GM12878 (cell line): ENCODE measurements at regions not wholly inside any gene's neighbourhood (a gene's known extent, or its start where the extent isn't known, plus 50 kb on each side); places are given as distances from the start of the nearest gene placed in this dataset.

ENCODE experiments used
- ATF2 ChIP-seq: IDR thresholded peaks from 2 replicates; pipeline ENCODE4 v1.6.1; 2012; ENCODE audit warnings: low read length, inconsistent platforms
- CEBPB ChIP-seq, 2 experiments: fragments of 150-350 bp in 1 of 2; IDR thresholded peaks; 2 replicates each; pipeline ENCODE4 v1.6.1; 2012 to 2014; ENCODE audit warnings: low read depth in 2 of 2, low read length in 2 of 2, borderline replicate concordance in 1 of 2, inconsistent platforms in 1 of 2
- CHD2 ChIP-seq: IDR thresholded peaks from 2 replicates; pipeline ENCODE4 v1.6.1; 2011; ENCODE audit warnings: low read depth, low read length, improper control_type of control experiment, borderline replicate concordance
- CREM ChIP-seq: IDR thresholded peaks from 2 replicates; pipeline ENCODE4 v1.6.1; 2014; ENCODE audit warnings: antibody characterized with exemption, low read depth
- CUX1 ChIP-seq: IDR thresholded peaks from 2 replicates; pipeline ENCODE4 v1.6.1; 2012; ENCODE audit warnings: improper control_type of control experiment, low read depth, low read length; ENCODE audit not compliant: insufficient replicate concordance
- EGR1 ChIP-seq, 2 experiments: IDR thresholded peaks; 1 replicate in 1 of 2; 2 replicates in 1 of 2; pipeline ENCODE4 v1.6.1; 2011 to 2012; ENCODE audit warnings: low read depth in 2 of 2, low read length in 2 of 2, borderline replicate concordance in 1 of 2, mild to moderate bottlenecking in 1 of 2, moderate library complexity in 1 of 2
- FOXM1 ChIP-seq: IDR thresholded peaks from 2 replicates; pipeline ENCODE4 v1.6.1; 2012; ENCODE audit warnings: low read depth, mild to moderate bottlenecking, inconsistent platforms, low read length, moderate library complexity
- HCFC1 ChIP-seq: fragments of 150-350 bp; IDR thresholded peaks from 2 replicates; pipeline ENCODE4 v1.6.1; 2014; ENCODE audit warnings: low read length
- HDAC2 ChIP-seq: fragments of 200-600 bp; sonication (generic); IDR thresholded peaks from 2 replicates; pipeline ENCODE4 v1.6.1; 2017
- HDAC6 ChIP-seq: fragments of 200-600 bp; sonication (generic); IDR thresholded peaks from one replicate; pipeline ENCODE4 v1.8.0; 2017; ENCODE audit warnings: antibody characterized with exemption; ENCODE audit not compliant: unreplicated experiment
- IKZF1 ChIP-seq: fragments of 450-650 bp; conservative IDR thresholded peaks from 2 replicates; pipeline ENCODE4 v1.6.1; 2017; ENCODE audit warnings: antibody characterized with exemption, mild to moderate bottlenecking
- MAX ChIP-seq: IDR thresholded peaks from 2 replicates; pipeline ENCODE4 v1.6.1; 2012; ENCODE audit warnings: low read depth, low read length, improper control_type of control experiment
- PRDM15 ChIP-seq: fragments of 450-650 bp; formaldehyde crosslinking; IDR thresholded peaks from 2 replicates; pipeline ENCODE4 v1.4.0; 2020; ENCODE audit warnings: mild to moderate bottlenecking, moderate library complexity
- RAD51 ChIP-seq: fragments of 450-650 bp; IDR thresholded peaks from 2 replicates; pipeline ENCODE4 v1.6.1; 2016; ENCODE audit warnings: moderate library complexity, mild to moderate bottlenecking, inconsistent platforms
- SP1 ChIP-seq: IDR thresholded peaks from one replicate; pipeline ENCODE4 v1.6.1; 2011; ENCODE audit warnings: low read depth, low read length
- SRF ChIP-seq, 2 experiments: IDR thresholded peaks; 2 replicates each; pipeline ENCODE4 v1.6.1; 2011; ENCODE audit warnings: low read depth in 2 of 2, low read length in 2 of 2, mild to moderate bottlenecking in 1 of 2, moderate library complexity in 1 of 2
- SUPT20H ChIP-seq: IDR thresholded peaks from 2 replicates; pipeline ENCODE4 v1.6.1; 2011; ENCODE audit warnings: low read depth, mild to moderate bottlenecking, low read length, moderate library complexity, borderline replicate concordance; ENCODE audit not compliant: control insufficient read depth
- WRNIP1 ChIP-seq: IDR thresholded peaks from 2 replicates; pipeline ENCODE4 v1.6.1; 2011; ENCODE audit warnings: low read depth, low read length, improper control_type of control experiment, borderline replicate concordance
- YY1 ChIP-seq: IDR thresholded peaks from 2 replicates; pipeline ENCODE4 v1.6.1; 2011; ENCODE audit warnings: low read depth, mild to moderate bottlenecking, low read length
- ZSCAN29 ChIP-seq: fragments of 450-650 bp; IDR thresholded peaks from 2 replicates; pipeline ENCODE4 v1.6.1; 2017; ENCODE audit warnings: mild to moderate bottlenecking, moderate library complexity

- TF ChIP-seq ATF2 = no peak; the same call in 1 of the 2 replicates
- no peak for TF ChIP-seq ZSCAN29
- no peak for TF ChIP-seq EGR1 (IDR thresholded peaks at IDR 0.05; ENCODE audit: borderline replicate concordance in 1 of 2, low read depth in 2 of 2, low read length in 2 of 2)
- peak; percentile 78 for TF ChIP-seq SP1
- no peak; a peak in 1 of 4 replicates for TF ChIP-seq CEBPB (IDR thresholded peaks at IDR 0.05; ENCODE audit: borderline replicate concordance in 1 of 2, low read depth in 2 of 2, low read length in 2 of 2)
- TF ChIP-seq MAX = no peak
- TF ChIP-seq SRF (IDR thresholded peaks at IDR 0.05; ENCODE audit: low read depth in 2 of 2, low read length in 2 of 2) = no peak
- 0 out of 2 replicates have a peak, but pooled peaks have one; percentile 7 for TF ChIP-seq CHD2
- peak; percentile 7 for TF ChIP-seq HDAC6
- no peak for TF ChIP-seq HDAC2
- peak; percentile 58 for TF ChIP-seq IKZF1
- no peak for TF ChIP-seq SUPT20H
- no peak for TF ChIP-seq WRNIP1
- TF ChIP-seq FOXM1 = 0 out of 2 replicates have a peak, but pooled peaks have one; percentile 55
- peak; percentile 29 for TF ChIP-seq CREM
- TF ChIP-seq PRDM15 (CRISPR knock-in tag) = no peak; the same call in 1 of the 2 replicates
- TF ChIP-seq RAD51 = no peak
- TF ChIP-seq CUX1 = no peak
- TF ChIP-seq YY1 = 0 out of 2 replicates have a peak, but pooled peaks have one; percentile 9
- no peak for TF ChIP-seq HCFC1
These were observed 97.4 kb downstream of the OR2B2 start (continued) for GRCh38 chr6:27814665-27815424.
